KMS-11 (cell line): ENCODE measurements at regions not wholly inside any gene's neighbourhood (a gene's known extent, or its start where the extent isn't known, plus 50 kb on each side); places are given as distances from the start of the nearest gene placed in this dataset.

Experiments
- H2AFZ ChIP-seq: fragments of 200-600 bp; sonication (generic); 2 replicates; pipeline ENCODE4 v1.6.1; 2016; ENCODE audit warnings: antibody characterized with exemption, mixed run types, low read depth
- H3K27ac ChIP-seq: fragments of 200-600 bp; sonication (generic); 2 replicates; pipeline ENCODE4 v1.6.1; 2016; ENCODE audit warnings: mild to moderate bottlenecking, mixed run types
- H3K27me3 ChIP-seq: fragments of 200-600 bp; sonication (generic); 2 replicates; pipeline ENCODE4 v1.6.1; 2017; ENCODE audit warnings: mild to moderate bottlenecking, low read depth, mixed run types, moderate library complexity; ENCODE audit not compliant: insufficient read depth
- H3K36me3 ChIP-seq: fragments of 200-600 bp; sonication (generic); 2 replicates; pipeline ENCODE4 v1.6.1; 2017; ENCODE audit warnings: mild to moderate bottlenecking, mixed run types; ENCODE audit not compliant: insufficient read depth
- H3K4me1 ChIP-seq: fragments of 200-600 bp; sonication (generic); 2 replicates; pipeline ENCODE4 v1.6.1; 2016; ENCODE audit warnings: mild to moderate bottlenecking, low read depth, mixed run types; ENCODE audit not compliant: poor library complexity, severe bottlenecking
- H3K4me2 ChIP-seq: fragments of 200-600 bp; sonication (generic); 2 replicates; pipeline ENCODE4 v1.7.0; 2016; ENCODE audit warnings: mild to moderate bottlenecking, mixed run types
- H3K4me3 ChIP-seq: fragments of 200-600 bp; sonication (generic); IDR thresholded peaks from 2 replicates; pipeline ENCODE4 v1.6.1; 2017; ENCODE audit warnings: low read depth, low read length, mixed read lengths; ENCODE audit not compliant: insufficient read depth
- H3K79me2 ChIP-seq: fragments of 200-600 bp; sonication (generic); 2 replicates; pipeline ENCODE4 v1.6.1; 2016; ENCODE audit warnings: low read depth, mixed run types; ENCODE audit not compliant: insufficient read depth
- H3K9ac ChIP-seq: fragments of 200-600 bp; sonication (generic); 2 replicates; pipeline ENCODE4 v1.6.1; 2016; ENCODE audit warnings: mild to moderate bottlenecking, mixed run types
- H4K20me1 ChIP-seq: fragments of 200-600 bp; sonication (generic); 2 replicates; pipeline ENCODE4 v1.6.1; 2016; ENCODE audit warnings: mild to moderate bottlenecking, mixed run types; ENCODE audit not compliant: insufficient read depth
- CTCF ChIP-seq: fragments of 200-600 bp; sonication (generic); conservative IDR thresholded peaks from 2 replicates; pipeline ENCODE4 v1.6.1; 2017; ENCODE audit warnings: low read depth, mild to moderate bottlenecking, antibody characterized with exemption, low read length, moderate library complexity, mixed read lengths

GRCh38 chr12:123054371-123054770 is 73.9 kb downstream of the ARL6IP4 start:
- H2AFZ ChIP-seq: no peak overlapping the region
- no peaks in the 10 kb centered on the region for H3K4me1 ChIP-seq
- H3K4me2 ChIP-seq: no peak overlapping the region
- no peaks in the 10 kb centered on the region for H3K79me2 ChIP-seq
- no peak overlapping the region for H3K27ac ChIP-seq
- H3K36me3 ChIP-seq: no peaks in the 10 kb centered on the region
- no peak overlapping the region for H3K9ac ChIP-seq
- H3K4me3 ChIP-seq: no peak overlapping the region
- no peak for TF ChIP-seq CTCF
- no peaks in the 10 kb centered on the region for H4K20me1 ChIP-seq
- H3K27me3 ChIP-seq: no peaks in the 10 kb centered on the region

GRCh38 chr12:123051556-123051955 is 71.1 kb downstream of the ARL6IP4 start:
- Histone ChIP-seq H3K79me2 (no peaks in the 10 kb centered on the region), H2AFZ (no peak overlapping the region), H3K4me3 (no peak overlapping the region), H3K4me2 (no peak overlapping the region), H3K27ac (no peak overlapping the region), H3K36me3 (no peaks in the 10 kb centered on the region), H3K4me1 (no peaks in the 10 kb centered on the region), H4K20me1 (no peaks in the 10 kb centered on the region), H3K9ac (no peak overlapping the region), H3K27me3 (no peaks in the 10 kb centered on the region)
- no peak for TF ChIP-seq CTCF

- no peak overlapping the region for H3K9ac ChIP-seq
- no peak for TF ChIP-seq CTCF
- no peak overlapping the region for H3K4me2 ChIP-seq
- no peaks in the 10 kb centered on the region for H3K79me2 ChIP-seq
- no peaks in the 10 kb centered on the region for H3K4me1 ChIP-seq
- no peak overlapping the region for H2AFZ ChIP-seq
- H3K27ac ChIP-seq: no peak overlapping the region
- H3K36me3 ChIP-seq: no peaks in the 10 kb centered on the region
- no peaks in the 10 kb centered on the region for H3K27me3 ChIP-seq
- H3K4me3 ChIP-seq: no peak overlapping the region
- no peaks in the 10 kb centered on the region for H4K20me1 ChIP-seq
Observed at GRCh38 chr12:123050913-123051312, 70.4 kb downstream of the ARL6IP4 start.

GRCh38 chr12:123050331-123050831 is 69.9 kb downstream of the ARL6IP4 start:
- H2AFZ ChIP-seq: no peak overlapping the region
- H3K4me1 ChIP-seq: no peaks in the 10 kb centered on the region
- no peaks in the 10 kb centered on the region for H3K79me2 ChIP-seq
- H3K27me3 ChIP-seq: no peaks in the 10 kb centered on the region
- H3K9ac ChIP-seq: no peak overlapping the region
- no peak overlapping the region for H3K27ac ChIP-seq
- no peak overlapping the region for H3K4me3 ChIP-seq
- TF ChIP-seq CTCF: no peak
- H3K4me2 ChIP-seq: no peak overlapping the region
- no peaks in the 10 kb centered on the region for H3K36me3 ChIP-seq
- H4K20me1 ChIP-seq: no peaks in the 10 kb centered on the region
